HCEC 1CT (cell line): ENCODE measurements at regions not wholly inside any gene's neighbourhood (a gene's known extent, or its start where the extent isn't known, plus 50 kb on each side); places are given as distances from the start of the nearest gene placed in this dataset.
"Not testable (repeated sequence)": the region's sequence is repeated elsewhere in the genome, so short reads cannot be mapped to it uniquely, and the experiment has no call there.

ENCODE experiments used
- DNase-seq: peaks from one replicate; pipeline ENCODE4 v3.0.0-alpha.2; 2017

DNA sequence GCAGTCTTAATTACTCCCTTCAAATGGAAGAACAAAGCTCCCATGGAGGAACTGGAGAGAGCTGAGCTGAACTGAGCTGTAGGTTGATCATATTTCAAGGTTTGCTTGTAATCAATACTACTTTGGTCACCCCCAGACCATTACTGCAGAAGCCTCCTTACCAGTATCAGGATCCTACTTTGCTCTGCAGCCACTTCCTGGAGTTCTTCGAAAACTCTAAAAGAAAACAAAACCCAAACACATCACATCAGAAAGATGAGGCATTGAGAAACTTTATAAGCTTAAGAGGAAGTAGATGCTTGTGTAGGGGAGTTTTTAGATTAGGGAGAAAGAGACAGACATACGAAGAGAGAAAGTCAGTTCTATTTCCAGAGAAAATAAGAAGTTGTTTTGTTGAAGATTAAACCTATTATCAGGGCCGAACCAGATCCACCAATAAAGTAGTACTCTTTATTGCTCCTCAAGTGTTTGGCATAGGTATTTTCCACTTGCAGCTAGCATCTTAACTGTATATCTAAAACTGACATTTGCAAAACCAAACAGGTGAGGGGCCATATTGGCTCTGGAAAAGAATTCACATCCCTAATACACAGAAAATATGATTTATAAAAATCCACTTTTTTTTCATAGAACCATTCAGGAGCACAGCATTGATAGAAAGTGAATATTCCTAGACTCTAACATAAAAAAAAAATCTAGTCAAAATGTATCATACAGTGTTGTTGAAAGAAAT, 166.9 kb upstream of the KLF7 start:
- DNase-seq: no peak

DNA sequence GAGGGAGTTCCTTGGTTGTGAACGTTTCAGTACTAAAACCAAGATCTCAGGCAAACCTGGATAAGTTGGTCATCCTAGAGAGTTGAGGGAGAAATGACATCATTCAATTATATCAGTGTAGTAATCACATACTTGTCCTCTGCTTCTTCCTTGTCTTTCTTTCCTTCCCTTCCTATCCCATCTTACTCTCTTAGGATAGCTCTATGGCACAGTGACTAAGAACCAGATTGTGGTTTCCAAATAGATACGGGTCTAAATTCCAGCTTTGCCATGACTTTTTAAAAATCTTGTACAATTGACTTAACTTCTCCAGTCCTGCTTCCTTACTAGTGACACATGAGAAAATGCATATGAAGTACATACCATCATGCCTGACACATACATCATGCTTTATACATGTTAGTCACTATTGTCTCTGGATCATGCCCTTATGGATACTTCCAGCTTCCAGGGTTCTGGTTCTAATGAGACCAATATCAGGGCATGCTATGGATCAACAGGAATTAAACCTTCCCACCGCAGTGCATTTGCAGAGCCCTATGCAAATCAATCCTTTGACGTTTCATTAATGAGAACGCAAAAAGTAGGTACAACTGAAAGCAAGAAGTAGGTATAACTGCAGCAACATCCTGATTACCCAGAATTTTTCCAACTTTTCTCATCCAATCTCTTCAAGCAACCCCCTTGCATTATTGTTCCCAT, 168.0 kb upstream of the KLF7 start:
- peak; percentile 35 for DNase-seq

DNA sequence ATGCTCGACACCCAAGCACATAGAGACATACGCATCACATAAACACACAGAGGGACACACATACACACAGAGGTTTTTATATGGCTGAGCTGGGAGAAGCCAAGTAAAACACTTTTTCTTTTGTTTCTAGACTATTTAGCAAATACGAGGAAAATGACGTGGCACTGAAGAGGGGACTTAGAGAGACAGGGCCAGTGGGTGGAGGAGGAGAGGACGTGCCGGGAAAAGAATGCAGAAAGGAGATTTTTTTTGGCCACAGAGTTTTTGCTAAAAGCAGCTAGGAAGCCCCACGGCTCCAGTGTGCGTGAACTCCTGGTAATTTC, 168.5 kb upstream of the KLF7 start:
- no peak for DNase-seq

DNA sequence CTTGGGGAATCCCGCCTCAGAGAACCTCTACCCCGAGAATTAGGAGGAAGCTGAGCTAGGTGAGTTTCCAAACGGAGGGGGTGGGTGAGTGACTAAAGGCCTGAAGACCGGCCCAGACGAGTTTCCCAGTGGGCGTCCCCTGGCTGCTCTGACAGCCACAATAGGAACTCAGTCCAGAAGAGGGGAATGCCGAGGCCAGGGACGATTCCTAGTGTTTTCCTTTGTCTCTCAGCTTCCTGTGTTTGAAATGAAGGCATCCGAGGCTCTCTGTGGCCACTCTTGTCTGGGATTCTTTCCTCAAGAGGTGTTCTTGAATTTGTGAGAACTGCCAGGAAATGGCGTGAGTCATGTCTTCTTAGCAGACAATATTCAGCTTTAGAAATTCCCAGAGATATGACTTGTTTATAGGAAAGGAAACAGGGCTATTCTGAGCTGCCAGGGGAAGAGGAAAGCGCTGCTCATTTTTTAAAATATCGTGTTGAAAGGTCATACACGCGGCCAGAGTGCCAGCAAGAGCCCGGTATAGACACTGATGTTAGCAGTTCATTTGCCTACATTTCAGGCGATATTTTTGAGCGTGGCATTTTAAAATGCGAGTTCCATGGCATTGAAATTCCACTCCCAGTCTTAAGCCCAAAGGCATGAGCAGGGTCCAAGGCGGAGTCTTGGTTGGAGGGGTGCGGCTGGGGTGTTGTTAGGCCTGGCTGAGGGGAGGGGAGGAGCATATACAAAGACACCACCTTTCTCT, 169.1 kb upstream of the KLF7 start:
- DNase-seq: peak; percentile 98

DNA sequence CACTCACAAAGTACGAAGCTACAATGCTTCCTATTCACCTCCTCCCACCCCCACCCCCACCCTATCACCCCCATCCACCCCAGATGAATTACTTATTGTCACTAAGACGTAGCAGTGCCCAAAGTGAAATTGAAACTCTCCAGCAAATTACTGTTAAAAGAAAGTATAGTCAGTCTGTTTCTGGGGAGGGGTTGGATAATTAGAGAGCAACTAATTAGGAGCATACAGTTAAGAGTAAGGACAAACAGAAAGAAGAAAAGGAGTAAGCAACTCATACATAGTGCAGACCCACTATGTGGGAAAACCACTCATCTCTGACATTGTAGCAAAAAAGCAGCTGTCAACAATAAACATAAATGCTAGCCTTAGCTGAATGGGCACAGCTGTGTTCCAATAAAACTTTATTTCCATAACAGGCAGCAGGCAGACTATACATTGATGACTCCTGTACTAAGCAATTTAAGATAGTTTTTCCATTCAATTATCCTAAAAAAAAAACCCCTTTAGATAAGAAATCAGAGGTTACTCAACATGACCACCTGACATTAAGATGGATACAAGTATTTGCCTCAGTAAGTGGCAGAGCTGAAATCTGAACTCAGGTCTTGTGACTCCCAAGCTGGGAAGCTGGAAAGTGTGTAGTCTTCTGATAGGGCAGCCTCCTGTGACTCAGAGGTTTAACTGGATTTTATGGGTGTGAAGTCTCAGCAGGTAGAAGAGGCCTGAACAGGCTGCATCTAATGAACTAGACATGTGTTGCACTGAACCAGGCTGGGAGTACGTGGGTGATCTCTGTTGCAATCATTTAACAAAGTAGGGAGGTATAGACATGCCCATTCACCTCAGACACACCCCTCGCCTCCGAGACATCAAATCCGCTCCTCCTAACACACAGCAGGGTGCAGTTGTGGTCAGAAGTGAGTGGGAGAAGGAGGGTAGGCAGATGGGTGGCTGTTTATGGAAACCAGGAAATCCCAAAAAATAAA, 171.8 kb upstream of the KLF7 start:
- DNase-seq: peak; percentile 52

DNA sequence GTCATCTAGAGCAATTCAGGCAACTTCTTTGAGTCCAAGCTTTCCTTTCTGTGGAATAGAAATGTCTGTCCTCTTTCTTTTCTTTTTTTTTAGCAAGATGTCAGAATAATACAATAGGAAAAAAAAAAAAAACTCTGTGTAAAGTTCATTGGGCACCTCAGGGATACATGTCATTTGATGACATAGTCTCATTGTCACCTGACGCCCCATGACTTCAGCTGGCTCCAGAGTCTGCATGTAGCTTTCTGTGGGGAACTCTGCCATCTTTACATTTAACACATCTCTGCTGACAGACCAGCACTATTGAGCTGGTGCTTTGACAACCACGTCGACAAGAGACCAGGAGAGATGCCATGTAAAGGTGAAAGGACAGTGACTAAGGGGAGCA, 172.5 kb upstream of the KLF7 start:
- no peak for DNase-seq

DNA sequence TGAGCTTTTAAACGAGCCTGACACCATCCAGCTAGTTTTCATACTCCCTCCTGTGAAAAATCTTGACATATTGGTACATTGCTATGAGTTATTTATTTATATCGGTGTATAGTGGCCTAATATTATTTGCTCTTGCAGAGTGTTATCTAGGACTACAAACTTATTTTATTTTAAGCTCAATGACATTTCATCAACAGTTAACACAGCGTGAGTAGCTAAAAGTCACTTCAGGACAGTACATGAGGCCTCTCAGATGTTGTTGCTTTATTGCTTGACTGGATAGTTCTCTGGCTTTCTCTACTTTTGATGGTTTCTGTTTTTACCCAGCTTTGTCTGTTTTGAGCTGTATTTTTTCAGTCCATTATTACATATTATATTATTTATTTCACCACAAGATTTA, 172.9 kb upstream of the KLF7 start:
- no peak for DNase-seq

DNA sequence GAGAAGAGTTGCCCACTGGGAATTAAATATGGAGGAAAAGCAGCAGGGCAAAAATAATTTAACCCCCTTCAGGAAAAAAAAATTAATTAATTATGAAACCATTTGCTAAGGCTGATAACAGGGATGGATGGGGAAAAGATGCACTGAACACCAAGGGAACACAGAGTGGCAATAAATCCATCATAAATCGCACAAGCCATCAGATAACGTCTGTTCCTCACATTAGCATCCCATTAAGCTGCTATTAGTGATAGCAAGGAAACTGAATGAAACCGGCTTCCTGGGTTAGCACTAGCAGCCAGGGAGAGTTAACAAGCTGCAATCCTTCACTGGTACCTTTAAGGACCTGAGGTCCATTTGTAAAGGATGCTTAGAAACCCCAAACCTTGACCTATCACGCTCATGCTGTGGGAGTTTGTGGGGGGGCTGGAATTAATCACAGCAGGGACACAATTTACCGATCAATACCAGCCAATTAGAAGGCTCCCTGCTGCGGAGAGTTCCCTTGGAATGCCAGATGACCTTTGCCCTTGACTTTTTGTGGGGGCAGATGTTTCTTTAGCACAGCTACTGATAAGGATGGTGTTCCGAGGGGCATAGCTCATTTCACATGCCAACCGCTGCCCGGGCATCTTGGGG, 175.5 kb upstream of the KLF7 start:
- no peak for DNase-seq

DNA sequence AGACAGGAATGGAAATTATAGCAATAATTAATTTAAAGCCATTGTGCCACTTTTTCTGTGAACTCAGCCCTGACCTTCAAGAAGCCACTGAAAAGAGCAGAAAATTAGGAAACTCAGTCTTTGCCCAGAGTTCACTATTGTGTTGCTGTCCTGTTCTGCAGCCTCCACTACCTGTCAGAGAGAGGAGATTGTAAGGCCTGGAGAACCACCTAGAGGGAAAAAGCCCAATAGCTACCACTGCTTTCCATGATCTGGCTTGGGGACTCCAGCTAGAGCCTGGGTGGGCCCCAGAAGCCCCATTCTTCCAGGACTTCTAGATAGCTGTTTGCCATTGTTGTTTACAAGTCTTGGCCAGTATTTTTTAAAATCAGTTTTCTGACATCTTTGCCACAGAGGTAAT, 176.1 kb upstream of the KLF7 start:
- no peak for DNase-seq

DNA sequence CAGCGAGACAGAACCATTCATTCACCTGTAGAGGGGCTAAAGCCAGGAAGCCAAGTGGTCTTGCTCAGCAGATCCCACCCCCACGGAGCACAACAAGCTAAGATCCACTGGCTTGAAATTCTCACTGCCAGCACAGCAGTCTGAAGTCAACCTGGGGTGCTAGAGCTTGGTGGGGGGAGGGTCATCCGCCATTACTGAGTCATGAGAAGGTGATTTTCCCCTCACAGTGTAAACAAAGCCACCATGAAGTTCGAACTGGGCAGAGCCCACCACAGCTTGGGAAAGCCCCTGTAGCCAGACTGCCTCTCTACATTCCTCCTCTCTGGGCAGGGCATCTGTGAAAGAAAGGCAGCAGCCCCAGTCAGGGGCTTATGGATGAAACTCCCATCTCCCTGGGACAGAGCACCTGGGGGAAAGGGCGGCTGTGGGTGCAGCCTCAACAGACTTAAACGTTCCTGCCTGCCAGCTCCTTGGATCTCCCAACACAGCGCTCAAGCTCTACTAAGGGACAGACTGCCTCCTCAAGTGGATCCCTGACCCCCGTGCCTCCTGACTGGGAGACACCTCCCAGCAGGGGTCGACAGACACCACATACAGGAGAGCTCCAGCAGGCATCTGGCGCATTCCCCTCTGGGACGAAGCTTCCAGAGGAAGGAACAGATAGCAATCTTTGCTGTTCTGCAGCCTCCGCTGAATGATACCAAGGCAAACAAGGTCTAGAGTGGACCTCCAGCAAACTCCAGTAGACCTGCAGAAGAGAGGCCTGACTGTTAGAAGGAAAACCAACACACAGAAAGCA, 179.0 kb upstream of the KLF7 start:
- DNase-seq: not testable (repeated sequence)

DNA sequence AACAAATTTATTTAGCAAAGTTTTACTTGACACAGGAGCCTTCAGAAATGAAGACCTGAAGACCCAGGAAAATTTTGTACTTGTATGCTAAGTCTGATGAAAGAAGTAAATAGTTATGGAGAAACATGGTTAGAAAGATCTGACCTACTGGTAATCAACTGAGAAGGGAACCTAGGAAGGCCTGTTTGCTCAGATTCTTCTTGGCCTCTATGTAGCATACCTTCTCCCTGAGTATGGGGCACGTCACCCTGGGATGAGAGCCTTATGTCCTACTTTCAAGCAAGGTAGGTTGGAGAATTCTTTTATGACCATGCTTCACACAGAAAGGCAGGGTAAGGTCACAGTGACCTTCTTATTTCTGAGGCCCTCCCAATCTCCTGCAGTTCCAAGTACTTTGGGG, 178.6 kb upstream of the CREB1 start:
- no peak for DNase-seq

DNA sequence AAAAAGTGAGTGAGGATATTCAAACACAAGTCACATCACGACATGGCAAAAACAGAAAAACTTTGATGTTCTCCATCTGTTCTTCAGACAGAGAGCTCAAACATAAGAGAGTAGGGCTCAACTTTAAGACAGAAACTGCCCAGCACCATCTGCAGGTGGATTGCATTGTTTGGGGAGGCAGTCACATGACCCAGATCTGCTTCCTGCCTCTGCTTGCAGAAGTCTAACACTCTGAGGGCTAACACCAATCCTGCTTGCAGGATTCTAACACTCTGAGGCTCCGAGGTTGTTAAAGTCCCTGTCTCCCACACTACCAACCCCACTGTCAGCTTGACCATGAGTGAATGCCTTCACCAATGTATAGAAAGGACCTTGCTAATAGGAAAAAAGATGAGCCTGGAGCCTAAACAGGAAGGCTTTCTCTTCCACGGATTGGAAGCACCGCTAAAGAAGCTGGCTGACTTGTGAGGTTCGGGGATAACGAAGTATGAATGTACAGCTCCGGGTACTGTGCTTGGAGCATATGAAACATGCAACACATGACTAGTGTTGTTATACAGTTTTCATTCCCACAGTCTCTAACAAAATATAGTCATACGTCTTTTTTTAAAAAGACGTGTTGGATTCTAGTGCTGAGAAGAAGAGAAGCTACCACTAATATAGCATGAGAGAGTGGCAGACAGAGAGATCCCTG, 176.6 kb upstream of the CREB1 start:
- no peak for DNase-seq

DNA sequence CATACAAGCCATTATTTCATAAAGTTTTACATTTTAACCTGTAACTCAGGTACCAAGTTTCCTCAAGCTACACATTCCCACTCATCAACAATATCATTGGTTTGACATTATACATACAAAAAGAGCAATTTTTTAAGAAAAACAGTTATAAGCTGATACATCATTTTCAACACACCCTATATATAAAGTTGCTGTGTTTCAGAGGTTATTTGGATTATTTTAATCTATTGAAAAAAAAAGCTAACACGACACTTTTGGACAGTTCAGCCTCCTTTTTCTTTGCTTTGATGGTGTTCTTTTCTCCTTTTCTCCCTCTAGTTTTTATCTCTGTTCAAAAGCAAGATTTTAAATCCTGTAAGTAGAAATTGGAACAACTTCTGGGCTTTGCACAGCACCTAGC, 175.9 kb upstream of the CREB1 start:
- DNase-seq: no peak

DNA sequence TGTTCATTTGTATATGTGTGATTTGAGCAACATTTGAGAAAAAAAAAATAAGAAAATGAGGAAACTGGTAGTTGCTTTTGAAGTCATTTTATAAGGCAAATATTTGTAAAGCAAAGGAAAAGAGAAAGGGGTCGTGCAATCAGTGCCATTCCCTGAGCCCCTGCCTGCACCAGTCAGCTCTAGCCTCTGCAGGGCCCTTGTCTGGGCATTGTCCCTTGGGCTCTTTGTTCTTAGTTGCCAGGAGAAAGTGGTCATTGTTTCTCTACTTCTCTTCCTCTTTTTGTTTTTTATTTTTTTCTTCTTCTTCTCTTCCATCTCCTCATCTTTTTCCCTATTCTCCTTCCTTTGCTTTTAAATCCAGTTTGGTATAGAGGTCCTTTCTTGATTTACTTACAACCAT, 175.3 kb upstream of the CREB1 start:
- no peak for DNase-seq

DNA sequence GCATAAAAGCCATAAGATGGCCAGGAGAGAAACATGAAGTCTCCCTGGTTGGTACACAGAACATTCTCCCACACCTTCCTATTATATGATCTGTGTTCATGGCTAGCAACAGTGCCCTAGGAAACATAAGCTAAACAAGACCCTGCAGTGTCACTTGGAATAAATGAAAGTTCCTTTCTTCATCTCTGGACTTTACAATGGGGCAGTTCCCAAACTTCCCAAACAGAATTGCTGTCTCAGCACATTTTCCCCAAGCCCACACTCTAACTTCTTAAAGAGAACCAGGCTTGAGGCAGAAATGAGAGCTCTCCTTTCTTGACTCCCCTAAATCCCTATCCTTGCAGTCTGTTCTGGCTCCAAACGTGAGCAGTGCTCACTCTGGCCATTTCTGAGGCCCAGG, 173.2 kb upstream of the CREB1 start:
- DNase-seq: no peak

DNA sequence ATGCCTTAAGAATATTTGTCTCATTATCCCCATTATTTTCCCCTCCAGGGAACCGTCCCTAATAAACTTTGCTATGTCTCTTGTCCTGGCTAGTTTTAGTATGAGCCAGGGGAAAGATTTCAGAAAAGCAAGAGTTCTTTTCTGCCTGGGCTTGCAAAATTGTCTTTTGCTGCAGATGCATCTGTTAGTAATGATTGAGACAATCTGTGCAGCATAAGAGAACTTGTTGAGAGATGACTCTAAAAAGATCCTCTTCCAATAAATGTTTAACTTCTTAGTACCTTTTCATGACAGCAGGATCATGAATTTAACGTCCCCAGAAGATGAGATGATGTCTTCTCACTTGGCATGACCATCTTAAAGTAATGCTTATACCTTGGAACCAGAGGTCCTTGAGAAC, 172.5 kb upstream of the CREB1 start:
- DNase-seq: no peak

DNA sequence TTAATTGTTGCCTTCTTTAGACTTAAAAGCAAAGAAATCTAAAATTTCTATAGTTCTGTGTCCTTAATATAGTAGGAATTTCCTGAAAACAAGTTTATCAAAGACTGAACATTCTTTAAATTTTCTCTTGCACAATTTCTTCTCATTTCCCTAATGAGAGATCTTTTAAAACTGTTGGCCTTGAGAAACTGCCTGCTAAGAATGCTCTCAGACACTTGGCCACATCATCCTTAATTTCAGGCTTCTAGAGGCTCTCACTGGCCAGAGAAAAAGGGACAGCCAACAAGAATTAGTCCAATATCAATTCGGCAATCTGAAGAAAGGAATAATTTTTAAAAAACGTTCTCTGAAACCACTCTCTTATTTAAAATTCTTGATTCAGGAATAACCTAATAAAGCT, 167.0 kb upstream of the CREB1 start:
- no peak for DNase-seq

DNA sequence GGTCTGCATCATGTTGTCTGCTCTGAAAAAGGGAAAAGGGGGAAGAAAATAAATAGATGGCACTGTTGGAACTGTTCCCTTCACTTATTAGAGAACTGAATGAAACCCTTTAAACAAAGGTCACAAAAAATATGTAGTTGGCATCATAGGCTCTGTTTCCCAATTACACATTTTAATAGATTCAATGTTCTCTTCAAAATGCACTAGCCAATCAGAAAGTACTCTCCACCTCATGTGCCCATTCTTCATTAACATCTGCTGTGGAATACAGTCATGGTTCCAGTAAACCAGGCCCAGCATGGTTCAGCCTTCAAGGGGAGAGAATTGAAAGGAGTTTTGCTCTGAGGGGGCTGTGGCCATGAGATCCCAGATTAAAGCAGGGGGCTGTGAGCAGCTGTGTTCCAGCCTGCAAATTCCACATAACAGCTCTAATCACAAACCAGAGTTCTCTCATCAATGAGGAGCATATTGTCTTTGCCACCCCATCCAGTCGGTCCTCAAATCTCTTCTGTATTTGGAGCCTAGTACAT, 165.9 kb upstream of the CREB1 start:
- no peak for DNase-seq

DNA sequence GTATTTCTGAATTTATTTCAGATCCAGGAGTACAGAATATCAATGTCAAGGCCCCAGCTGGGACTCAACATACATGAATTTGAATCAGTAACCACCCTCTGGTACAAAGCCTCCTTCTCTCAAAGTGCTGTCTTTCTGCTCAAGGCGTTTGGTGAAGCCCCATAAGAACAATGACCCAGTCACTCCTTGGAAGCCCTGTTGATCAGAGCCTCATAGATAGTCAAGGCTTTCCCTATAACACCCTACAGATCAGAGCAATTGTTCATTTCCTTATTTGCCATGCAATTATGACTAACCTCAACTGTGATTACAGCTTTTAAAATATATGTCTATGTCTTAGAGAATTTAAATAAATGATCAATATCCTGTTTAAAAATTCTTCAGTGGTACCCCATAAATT, 159.1 kb upstream of the CREB1 start:
- no peak for DNase-seq

DNA sequence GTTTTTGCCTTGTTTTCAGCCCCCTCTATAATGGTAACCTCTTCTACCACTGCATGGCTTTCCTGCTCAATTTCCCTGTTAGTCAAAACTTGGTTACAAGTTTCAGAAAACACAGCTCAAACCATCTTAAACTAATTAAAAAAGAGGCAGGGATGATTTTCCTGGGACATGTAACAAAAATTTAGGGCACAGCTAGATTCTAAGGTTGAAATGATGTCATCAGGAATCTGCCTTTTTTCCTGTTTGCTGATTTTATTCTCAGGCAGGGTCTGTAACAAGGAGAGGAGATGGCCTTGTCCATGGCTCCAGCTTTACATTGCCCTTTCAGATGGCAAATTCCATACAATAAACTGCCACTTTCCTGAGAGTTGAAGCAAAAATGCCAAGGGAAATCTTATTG, 157.9 kb upstream of the CREB1 start:
- no peak for DNase-seq

DNA sequence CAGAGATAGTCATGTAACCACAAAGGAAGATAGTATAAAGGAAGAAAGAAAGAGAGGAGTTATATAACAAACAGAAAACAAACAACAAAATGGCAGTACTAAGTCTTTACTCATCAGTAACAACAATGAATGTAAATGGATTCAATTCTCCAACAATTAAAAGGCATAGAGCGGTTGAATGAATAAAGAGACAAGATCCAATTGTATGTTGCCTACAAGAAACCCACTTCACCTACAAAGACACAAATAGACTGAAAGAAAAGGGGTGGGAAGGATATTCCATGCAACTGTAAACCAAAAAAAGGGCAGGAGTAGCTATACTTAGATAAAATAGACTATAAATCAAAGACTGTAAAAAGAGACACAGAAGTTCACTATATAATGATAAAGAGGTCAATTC, 157.3 kb upstream of the CREB1 start:
- no peak for DNase-seq
